GM21390 (cell line): ENCODE measurements at regions not wholly inside any gene's neighbourhood (a gene's known extent, or its start where the extent isn't known, plus 50 kb on each side); places are given as distances from the start of the nearest gene placed in this dataset.

ENCODE experiments used
- ATAC-seq: cut with Tn5 transposase; IDR thresholded peaks from one replicate; pipeline ENCODE4 v1.9.1; 2021; ENCODE audit not compliant: unreplicated experiment

DNA sequence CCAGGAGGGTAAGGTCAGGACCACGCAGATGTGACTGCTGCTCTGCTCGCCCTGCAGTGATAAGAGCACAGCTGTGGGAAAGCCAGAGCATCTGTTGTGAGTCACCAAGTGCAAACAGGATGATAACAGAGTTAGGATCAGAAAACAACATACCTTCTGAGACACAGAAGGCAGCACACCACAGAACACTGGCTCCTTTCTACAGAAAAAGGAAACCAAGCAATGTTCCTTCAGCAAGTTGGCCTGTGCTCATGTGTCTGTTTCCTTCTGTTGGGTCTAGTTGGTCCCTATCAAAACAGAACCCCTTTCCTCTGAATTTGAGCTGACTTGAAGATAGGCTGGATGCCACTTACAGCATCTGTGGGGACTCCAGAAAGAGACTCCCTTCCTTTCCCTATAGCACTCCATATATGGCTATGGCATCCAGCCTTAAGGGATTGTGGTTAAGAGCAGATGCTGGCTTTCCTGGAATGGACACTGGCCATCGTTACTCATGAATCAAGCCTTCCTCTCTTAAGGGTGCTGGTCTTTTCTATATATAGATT, 440.7 kb upstream of the THBS1 start:
- no peak for ATAC-seq

DNA sequence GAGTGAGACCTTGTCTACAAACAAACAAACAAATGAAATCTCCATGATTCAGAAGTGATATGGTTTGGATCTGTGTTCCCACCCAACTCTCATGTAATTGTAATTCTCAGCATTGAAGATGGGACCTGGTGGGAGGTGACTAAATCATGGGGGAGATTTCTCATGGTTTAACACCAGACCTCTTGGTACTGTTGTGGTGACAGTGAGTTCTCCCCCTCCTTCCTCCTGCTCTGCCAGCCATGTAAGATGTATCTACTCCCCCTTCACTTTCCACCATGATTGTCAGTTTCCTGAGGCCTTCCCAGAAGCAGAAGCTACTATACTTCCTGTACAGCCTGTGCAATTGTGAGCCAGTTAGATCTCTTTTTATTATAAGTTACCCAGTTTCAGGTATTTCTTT, 438.4 kb upstream of the THBS1 start:
- ATAC-seq, result no peak

DNA sequence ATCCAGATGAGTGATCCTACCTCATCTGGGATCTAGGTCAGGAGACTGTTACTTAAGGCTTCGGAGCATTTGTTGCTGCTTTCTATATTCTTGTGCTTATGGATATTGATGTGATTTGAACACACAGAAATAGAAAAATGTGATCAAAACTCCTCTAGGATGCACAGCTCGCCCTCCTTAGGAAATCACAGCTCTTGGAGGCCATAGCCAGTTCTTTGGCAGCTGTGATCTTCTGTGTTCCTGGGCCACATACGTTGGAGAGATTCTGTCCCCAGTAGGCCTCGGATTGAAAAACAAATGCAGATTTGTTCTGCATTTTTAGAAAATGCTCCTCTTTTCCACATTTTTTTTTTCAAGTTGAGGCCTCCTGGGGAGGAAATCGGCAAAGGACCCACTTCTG, 437.4 kb upstream of the THBS1 start:
- ATAC-seq, result no peak

DNA sequence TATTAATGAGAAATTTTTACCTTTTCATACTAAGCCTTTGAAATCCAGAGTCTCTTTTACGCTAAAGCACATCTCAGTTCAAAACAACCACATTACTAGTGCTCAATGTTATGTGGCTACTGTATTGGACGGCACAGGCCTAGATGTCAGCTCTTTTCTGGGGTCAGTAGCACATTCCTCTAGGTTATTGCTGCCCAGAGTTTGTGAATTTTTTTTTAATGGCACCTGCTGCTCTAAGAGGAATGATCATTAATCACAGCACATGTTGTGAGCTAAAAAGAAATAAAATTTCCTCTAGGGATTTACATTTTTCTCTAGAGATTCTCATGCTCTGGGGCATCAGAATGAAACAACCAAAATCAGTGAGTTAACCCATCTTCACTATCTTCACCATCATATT, 436.8 kb upstream of the THBS1 start:
- ATAC-seq, result no peak

DNA sequence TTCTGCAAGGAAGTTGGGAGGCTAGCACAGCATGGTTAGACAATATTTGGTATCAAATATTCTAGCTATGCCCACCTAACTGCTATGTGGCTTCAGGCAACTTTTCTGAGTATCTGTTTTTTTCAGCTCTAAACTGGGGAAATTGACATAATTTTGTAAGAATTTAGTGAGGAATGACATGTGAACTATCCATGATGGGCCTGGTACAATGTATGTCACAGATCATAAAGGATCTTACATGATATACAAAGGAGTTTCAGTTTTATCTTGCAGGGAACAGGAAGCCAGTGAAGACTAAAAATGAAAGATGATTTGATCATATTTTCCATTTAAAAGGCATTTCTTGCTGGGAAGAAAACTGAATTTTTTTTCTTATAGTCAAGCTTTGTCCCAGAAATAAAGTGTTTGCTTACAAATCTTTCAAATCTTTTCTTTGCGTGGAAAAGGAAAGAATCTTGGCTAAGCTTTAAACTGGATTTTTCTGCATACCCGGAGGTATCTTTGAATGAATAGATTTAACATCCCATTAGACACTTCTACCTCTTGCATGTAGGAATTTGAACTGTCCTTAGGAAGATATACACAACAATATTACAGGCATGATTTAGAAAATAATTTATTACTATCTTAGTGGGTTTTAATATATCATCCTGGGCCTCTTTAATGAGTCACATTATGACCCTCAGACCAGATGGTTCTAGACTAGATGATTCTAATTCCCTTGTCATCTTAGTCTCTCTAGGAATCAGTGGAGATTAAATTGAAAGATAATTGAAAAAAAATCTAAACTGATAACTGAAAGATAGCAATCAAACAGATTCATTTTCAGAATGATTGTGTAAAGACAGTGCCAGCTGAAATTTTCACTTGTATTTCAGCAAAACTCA, 436.0 kb upstream of the THBS1 start:
- no peak for ATAC-seq

DNA sequence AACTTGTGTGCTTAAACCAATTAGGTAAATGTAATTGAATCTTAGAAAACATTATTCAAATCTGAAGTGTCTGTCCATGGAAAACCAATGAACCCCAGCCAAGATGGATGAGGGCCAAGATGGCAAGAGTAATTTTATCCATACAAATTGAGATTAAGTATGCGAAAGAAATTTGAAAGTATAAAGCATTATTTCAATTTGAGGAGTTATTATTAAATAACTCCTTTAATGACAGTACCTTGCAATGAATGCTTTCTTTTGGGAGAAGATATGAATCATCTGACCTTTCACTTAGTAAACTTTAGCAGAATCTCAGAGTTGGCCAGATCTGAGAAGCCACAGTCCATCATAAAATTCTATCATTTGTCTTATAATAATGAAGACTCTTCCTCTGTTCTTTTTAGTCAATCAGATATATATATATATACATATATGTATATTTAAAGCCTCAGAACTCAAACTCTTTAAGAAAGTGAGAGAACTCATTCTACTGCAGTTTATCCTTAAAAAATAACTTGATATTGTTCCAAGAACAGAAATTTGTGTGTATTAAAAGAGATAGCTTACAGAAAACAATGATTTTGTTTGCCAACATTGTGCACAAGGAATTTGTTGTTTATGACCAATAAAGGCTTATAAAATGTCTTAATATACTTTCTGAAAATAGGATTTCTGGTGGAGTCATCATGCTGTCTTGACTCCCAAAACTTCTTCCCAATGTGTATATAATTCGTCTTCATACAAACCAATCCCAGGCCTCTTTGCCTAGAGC, 434.8 kb upstream of the THBS1 start:
- no peak for ATAC-seq

DNA sequence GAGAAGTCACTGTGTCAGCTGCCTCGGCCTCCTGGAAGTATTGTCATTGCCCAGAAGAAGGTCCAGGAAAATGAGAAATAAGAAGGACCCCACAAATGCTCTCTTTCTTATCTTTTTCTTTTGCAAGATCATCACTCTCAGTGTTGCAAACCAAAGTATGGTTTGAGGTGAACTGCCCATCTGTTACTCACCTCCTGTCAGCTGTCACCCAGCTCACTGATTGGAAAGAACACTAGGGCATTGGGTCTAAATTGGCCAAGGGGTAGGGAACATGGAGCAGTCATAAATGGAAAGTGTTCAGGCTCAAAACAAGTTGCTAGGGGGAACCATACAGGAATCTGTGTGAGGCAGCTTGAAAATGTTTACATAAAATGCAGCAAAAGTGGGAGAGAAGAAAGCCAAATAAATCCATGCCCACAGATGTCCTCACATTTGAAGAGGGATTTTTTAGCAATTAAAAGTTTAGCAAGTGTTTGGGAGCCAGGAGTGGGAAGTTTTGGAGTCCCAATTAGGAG, 431.2 kb upstream of the THBS1 start:
- no peak for ATAC-seq

DNA sequence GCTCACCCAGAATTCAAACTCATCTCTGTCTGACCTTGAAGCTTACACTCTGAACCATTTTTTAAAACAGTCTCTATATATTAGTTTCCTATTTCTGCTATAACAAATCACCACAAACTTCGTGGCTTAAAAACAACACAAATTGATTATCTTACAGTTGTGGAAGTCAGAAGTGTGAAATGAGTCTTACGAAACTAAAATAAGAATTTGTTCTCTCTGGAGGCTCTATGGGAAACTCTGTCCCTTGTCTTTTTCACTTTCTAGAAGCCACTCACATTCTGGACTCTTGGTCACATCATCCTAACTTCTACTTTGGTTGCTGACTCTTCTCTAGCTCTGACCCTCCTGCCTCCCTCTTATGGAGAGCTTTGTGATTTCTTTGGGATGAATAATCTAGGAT, 429.3 kb upstream of the THBS1 start:
- ATAC-seq, result no peak

DNA sequence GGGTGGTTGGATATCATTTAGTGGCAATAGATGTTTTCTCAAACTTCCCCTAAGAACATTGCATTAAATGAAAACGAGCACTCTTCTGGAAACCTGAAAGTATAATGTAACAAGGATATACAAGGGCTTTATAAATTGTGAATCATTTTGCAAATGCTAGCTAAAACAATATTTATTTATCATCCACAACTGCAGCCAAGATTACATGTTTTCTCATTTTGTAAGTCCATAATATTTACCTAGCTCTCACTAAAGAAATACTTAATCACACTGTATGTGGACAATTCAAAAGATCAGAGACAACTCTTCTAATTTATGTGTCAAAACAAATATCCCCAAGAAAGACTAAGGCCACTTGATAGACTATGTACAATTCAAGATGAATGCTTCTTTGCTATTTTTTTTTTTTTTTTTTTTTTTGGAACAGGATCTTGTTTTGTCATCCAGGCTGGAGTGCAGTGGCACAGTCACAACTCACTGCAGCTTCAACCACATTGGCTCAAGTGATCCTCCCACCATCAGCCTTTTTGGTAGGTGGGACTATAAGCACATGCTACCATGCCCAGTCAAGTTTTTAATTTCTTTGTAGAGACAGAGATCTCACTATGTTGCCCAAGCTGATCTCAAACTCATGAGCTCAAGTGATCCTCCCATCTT, 427.7 kb upstream of the THBS1 start:
- ATAC-seq, result no peak

DNA sequence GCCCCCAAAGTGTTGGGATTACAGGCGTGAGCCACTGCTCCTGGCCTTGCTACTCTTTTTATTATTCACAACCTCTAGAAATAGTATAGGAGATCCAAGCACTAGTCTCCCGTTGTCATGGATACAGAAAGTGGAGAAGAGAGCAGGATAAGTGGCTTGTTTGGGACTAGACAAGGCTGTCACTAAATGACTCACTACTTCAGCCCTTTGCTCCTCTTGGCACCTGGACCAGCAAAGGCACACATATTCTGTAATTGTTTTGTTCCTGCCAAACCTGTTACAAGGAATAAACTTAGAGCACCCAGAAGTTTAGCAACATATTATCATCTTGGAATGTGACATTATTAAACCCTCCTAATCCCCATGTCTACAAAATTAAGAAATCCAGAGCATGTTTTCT, 427.2 kb upstream of the THBS1 start:
- ATAC-seq, result no peak

DNA sequence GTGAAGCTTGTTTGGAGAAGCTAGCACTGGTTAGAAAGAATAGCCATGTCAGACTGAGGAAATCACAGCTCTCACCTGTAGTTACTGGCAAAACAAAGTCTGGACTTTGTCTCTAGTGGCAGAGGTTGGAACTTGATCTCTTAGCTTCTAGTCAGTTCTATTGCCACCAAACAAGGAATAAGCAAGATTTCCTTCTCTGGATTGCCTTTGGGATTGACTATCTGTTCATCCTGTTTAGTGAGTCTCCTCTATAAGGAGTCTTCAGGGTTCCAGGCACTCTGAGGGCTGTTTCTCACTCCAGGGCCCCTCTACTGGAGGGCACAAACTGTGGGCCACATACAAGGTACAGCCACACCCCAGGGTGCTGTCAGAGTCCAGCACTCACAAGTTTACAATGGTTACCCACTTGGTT, 426.6 kb upstream of the THBS1 start:
- no peak for ATAC-seq

DNA sequence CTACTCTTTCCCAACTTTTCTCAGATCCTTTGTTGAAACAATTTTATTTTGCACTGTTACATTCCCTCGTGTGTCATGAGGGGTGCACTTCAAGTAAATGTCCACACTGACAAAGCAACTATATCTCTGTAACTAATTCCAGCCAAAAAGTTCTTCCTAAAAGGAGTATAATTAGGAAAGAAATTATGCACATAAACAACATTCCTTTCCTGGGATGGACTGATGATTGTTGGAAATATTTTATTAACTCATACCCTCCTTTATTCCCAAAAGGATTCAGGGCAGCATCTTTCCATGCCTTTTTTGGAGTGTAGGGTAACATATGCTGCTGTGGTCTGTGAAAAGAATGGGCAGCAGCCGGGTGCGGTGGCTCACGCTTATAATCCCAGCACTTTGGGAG, 426.1 kb upstream of the THBS1 start:
- ATAC-seq, result no peak

DNA sequence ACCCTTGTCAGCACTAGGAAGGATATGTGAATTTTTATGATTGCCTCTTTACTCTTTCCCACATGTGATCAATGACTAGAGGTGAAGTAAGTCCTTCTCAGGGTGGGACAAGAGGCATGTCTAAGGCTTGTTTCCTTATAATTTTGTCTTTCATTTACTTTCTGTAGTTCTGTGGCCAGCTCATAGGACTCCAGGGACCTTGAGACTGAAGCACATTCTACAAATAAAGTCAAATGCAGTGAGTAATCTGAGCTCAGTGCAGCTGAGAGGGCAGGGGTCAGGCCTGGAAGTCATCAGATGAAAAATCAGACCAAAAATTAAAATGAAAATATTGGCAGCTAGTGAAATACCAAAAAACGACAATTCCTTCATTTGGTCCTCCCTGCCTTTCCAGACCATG, 424.7 kb upstream of the THBS1 start:
- ATAC-seq, result no peak

DNA sequence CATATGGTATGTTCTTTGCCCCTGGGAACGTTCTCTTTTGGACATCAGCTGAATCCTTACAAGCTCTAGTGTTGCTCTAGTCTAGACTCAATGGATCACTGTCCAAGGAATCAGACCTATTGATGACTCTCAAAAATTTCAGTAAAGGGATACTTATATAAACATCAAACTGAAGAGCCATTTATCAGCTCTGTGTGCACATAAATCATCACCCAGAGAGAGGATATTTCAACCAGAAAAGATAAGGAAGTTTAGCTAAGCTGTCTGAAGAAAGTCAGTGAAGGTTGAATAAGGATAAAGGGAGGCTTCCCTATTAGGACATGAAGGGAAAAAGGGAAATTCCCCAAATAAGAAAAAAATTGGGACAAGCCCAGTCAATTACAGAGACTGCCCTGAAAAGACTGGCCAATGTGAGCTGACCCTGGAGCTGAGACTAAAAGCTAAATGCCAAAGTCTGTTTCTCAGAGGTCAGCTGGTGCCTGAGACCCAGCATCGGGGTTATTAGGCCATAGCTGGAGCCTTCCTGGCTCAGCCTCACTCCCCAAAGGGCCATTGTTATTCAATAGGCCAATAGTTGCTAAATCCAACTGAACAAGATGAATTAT, 424.1 kb upstream of the THBS1 start:
- no peak for ATAC-seq

DNA sequence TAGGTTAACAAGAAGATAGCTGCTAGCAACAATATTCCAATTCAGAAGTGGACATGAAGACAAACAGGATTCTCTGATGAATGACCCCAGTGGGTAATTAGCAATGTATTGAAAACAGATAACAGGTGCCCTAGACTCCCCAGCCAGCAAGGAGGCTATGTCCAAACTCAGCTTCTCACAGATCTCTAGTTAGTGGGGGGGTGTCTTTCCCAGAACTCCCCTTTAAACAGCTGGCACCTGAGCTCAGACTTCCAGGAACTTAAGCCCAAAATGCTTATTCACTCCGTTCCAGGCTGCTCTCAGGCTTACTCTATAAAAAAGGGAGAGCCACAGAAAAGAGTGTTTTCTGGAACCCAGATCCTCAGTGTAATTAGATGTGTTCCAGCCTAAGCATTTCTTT, 423.0 kb upstream of the THBS1 start:
- ATAC-seq, result no peak

DNA sequence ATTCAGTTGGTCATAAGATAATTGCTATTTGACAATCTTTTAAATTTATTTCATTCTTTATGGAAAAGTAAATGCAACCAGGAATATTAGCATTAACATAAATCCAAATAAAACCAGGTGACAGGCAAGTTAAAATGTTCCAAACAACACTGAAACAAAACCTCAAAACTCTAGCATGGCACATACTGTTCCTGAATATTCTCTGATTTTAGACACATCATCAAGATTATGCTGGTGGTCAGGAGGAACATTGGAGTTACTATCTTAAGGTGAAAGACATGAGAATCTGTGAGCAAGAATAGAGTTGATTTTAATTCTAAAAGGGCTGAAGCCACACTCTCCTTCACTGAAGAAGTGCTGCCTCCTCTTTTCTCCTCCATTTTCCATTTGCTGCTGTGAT, 421.0 kb upstream of the THBS1 start:
- no peak for ATAC-seq

DNA sequence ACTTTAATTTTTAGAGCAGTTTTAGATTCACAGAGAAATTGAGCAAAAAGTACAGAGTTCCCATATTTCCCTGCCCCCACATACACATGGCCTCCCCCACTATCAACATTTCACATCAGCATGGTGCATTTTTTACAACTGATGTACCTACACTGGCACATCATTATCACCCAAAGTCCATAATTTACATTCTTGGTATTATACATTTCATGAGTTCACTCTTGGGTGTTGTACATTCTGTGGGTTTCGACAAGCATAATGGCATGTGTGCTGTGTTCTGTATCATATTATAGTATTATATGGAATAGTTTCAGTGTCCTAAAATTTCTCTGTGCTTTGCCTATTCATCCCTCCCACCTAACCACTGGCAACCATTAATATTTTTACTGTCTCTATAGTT, 419.8 kb upstream of the THBS1 start:
- ATAC-seq, result no peak

DNA sequence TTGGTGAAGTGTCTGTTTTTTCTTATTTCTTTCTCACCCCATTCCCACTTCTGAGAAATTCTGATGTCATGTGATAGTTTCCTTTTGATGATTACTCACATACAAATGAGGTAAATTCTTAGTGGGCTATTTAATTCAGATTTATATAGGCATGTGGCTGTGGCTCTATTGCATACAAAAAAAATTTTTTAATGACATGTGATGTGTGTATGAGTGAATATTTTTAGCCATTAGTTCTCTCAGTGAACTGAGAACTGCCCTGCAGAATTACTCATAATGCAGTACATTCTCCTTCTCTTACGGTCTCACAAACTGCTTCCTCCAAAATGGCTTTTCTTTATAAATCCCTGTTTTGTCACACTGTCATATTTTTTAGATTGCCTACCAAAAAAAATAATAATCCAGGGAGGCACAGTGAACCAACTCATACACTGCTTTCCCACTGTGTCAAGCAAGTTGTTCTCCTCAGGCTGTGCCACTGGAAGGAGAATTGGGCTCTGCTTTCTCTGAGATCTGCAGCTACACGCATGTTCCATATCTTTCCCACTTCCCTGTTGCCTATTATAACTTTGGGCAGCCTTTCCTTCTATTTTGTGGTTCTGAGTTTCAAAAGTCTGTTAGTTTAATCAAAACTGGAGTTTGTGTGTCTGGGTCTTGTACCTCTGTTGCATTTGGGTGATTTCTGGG, 415.7 kb upstream of the THBS1 start:
- no peak for ATAC-seq

DNA sequence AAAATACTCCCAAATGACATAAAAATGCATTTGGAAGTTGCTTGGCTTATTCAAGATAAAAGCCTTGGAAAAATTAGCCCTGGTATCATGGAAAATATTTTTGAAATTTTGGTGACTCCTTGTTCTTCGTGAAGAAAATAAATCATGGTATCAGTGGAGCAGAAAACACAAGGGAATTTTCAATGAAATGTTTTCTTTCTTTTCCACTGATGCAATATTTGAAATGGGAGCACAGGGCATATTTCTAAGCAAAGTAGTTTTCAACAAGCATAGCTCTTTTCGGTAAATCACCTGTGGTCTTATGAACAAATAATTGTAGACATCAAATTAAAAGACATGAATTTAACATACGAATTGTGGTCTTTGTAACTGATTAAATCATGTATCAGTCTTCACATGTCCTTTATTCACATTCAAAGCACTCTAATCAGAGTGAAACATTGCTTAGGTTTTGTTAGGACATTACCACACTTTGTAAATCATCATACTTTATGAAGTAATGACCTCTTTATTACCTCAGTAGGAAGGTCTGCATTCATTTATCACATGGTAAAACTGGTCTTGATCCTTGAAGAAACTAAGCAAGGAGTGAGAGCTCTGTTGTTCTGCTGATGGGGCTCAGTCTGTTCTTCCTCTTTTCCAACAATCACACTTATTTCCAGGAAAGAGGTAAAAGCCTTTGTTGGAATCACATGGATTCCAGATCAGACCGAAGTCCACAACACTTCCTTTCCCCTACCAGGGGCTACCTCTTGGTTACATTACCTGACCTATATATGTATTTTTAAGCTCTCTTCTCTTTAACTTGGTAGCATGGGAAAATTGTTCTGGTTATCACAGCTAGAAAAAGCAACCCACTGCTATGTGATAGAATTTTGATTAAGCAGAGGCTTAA, 413.5 kb upstream of the THBS1 start:
- no peak for ATAC-seq
